Endothelial cell of umbilical vein (primary cell): ENCODE measurements at regions not wholly inside any gene's neighbourhood (a gene's known extent, or its start where the extent isn't known, plus 50 kb on each side); places are given as distances from the start of the nearest gene placed in this dataset.

Source experiments
- BruUV-seq: library from RNA; stranded (reverse); fragments of 400-500 nt; replicated peaks from 2 replicates; lab custom pipeline; 2021; lab: Mats Ljungman, UMichigan
- CTCF ChIA-PET: fragments of 300-600, 350-600 bp; sonication (Branson Sonifier 250); formaldehyde crosslinking; loops from one replicate; lab custom pipeline; 2021; ENCODE audit warnings: antibody characterized with exemption, inconsistent platforms; lab: Charles Lee
- POLR2A ChIA-PET: fragments of 300-600, 350-600 bp; sonication (Branson Sonifier 250); formaldehyde crosslinking; loops from one replicate; lab custom pipeline; 2021; ENCODE audit warnings: antibody characterized with exemption, inconsistent platforms; lab: Charles Lee
- DNase-seq: peaks from one replicate; pipeline ENCODE4 v3.0.0-alpha.2; 2011; ENCODE audit warnings: low read depth, low spot score
- FAIRE-seq: peaks from 2 replicates; lab custom pipeline; 2011; peaks lifted over from hg19 to GRCh38; lab: Jason Lieb, UNC
- H2AFZ ChIP-seq: 2 replicates; pipeline ENCODE4 v1.6.0; 2012; ENCODE audit warnings: low read depth, low read length, control low read depth, inconsistent platforms
- H3K27ac ChIP-seq: 2 replicates; pipeline ENCODE4 v1.5.1; 2011; ENCODE audit warnings: low read depth, mild to moderate bottlenecking, control low read depth, low read length, moderate library complexity; ENCODE audit not compliant: insufficient read depth
- H3K27me3 ChIP-seq, 2 experiments: 2 replicates each; pipeline versions ENCODE4 v1.6.0 to v1.6.1; 2011; ENCODE audit warnings: low read length in 2 of 2, mixed read lengths in 1 of 2; ENCODE audit not compliant: control insufficient read depth in 2 of 2, insufficient read depth in 2 of 2
- H3K36me3 ChIP-seq, 2 experiments: 2 replicates in 1 of 2; 3 replicates in 1 of 2; pipeline ENCODE4 v1.5.1; 2011; ENCODE audit warnings: low read length in 2 of 2, mild to moderate bottlenecking in 1 of 2, moderate library complexity in 1 of 2; ENCODE audit not compliant: control insufficient read depth in 2 of 2, insufficient read depth in 2 of 2; ENCODE audit errors: extremely low read depth in 1 of 2
- H3K4me1 ChIP-seq: 3 replicates; pipeline ENCODE4 v1.5.1; 2011; ENCODE audit warnings: mild to moderate bottlenecking, low read length; ENCODE audit not compliant: control insufficient read depth, insufficient read depth; ENCODE audit errors: extremely low read depth
- H3K4me2 ChIP-seq: 2 replicates; pipeline ENCODE4 v1.6.1; 2011; ENCODE audit warnings: low read length, control low read depth, mixed read lengths; ENCODE audit not compliant: insufficient read depth
- H3K4me3 ChIP-seq, 3 experiments: fragments of 200-600 bp in 1 of 3; sonication (generic), shearing (Covaris generic) in 1 of 3; replicated peaks in 1 of 3; 2 replicates each; pipeline ENCODE4 v1.5.1; 2011 to 2016; ENCODE audit warnings: control low read depth in 3 of 3, low read length in 3 of 3, mild to moderate bottlenecking in 2 of 3, inconsistent platforms in 1 of 3, low read depth in 1 of 3, moderate library complexity in 1 of 3; ENCODE audit not compliant: insufficient read depth in 1 of 3
- H3K79me2 ChIP-seq: 2 replicates; pipeline ENCODE4 v1.6.0; 2012; ENCODE audit warnings: low read length, inconsistent platforms; ENCODE audit not compliant: control insufficient read depth, insufficient read depth
- H3K9ac ChIP-seq: replicated peaks from 2 replicates; pipeline ENCODE3; 2011; ENCODE audit warnings: low read length, control low read depth; ENCODE audit not compliant: insufficient read depth; ENCODE audit errors: extremely low read depth
- H3K9me1 ChIP-seq: replicated peaks from 3 replicates; pipeline ENCODE4 v1.6.0; 2011; ENCODE audit warnings: mild to moderate bottlenecking, low read length; ENCODE audit not compliant: control insufficient read depth, insufficient read depth; ENCODE audit errors: extremely low read depth
- H3K9me3 ChIP-seq: replicated peaks from 2 replicates; pipeline ENCODE4 v1.5.1; 2012; ENCODE audit warnings: low read length, inconsistent platforms; ENCODE audit not compliant: control insufficient read depth, insufficient read depth
- H4K20me1 ChIP-seq: replicated peaks from 2 replicates; pipeline ENCODE3; 2011; ENCODE audit warnings: mild to moderate bottlenecking, low read length; ENCODE audit not compliant: control insufficient read depth, insufficient read depth; ENCODE audit errors: extremely low read depth
- CTCF ChIP-seq, 2 donors: IDR thresholded peaks; 1 replicate in 1 of 2; 2 replicates in 1 of 2; pipeline ENCODE4 v1.5.1; 2011; ENCODE audit warnings: low read length in 2 of 2, mild to moderate bottlenecking in 2 of 2, moderate library complexity in 2 of 2, control low read depth in 1 of 2, inconsistent platforms in 1 of 2, low read depth in 1 of 2; ENCODE audit not compliant: insufficient read depth in 1 of 2; ENCODE audit errors: extremely low read depth in 1 of 2
- EZH2 ChIP-seq: IDR thresholded peaks from 2 replicates; pipeline ENCODE4 v1.6.1; 2012; ENCODE audit warnings: borderline replicate concordance, low read depth, mild to moderate bottlenecking, moderate library complexity, low read length, inconsistent platforms; ENCODE audit not compliant: severe bottlenecking
- FOS ChIP-seq: IDR thresholded peaks from 2 replicates; pipeline ENCODE4 v1.6.1; 2011; ENCODE audit warnings: mild to moderate bottlenecking, low read length, moderate library complexity, borderline replicate concordance; ENCODE audit not compliant: insufficient read depth
- GATA2 ChIP-seq: IDR thresholded peaks from 2 replicates; pipeline ENCODE4 v1.7.0; 2011; ENCODE audit warnings: low read depth, mild to moderate bottlenecking, moderate library complexity, mixed read lengths, low read length; ENCODE audit not compliant: insufficient read length, insufficient read depth
- JUN ChIP-seq: IDR thresholded peaks from 2 replicates; pipeline ENCODE4 v1.6.1; 2011; ENCODE audit warnings: borderline replicate concordance, low read depth; ENCODE audit not compliant: insufficient read length, insufficient read depth
- MAX ChIP-seq: IDR thresholded peaks from 2 replicates; pipeline ENCODE4 v1.6.1; 2011; ENCODE audit not compliant: insufficient read depth, insufficient read length
- MYC ChIP-seq: IDR thresholded peaks from one replicate; pipeline ENCODE4 v1.6.1; 2011; ENCODE audit warnings: mild to moderate bottlenecking, low read depth, low read length
- POLR2A ChIP-seq: IDR thresholded peaks from 2 replicates; pipeline ENCODE4 v1.6.1; 2012; ENCODE audit warnings: low read depth, mild to moderate bottlenecking, control low read depth, low read length
- POLR2AphosphoS5 ChIP-seq: IDR thresholded peaks from 2 replicates; pipeline ENCODE4 v1.6.1; 2012; ENCODE audit warnings: low read depth, mild to moderate bottlenecking, control low read depth, low read length, moderate library complexity; ENCODE audit not compliant: insufficient read depth
- dilution Hi-C: fragments of 300-500 bp; cut with MboI; formaldehyde crosslinking; loops from one replicate; pipeline ENCODE4 v1.15.0; 2019; ENCODE audit warnings: low sequenced_read_pairs; ENCODE audit not compliant: extremely low pct_ligation_motif_present
- intact Hi-C: fragments of 100-400 bp; cut with micrococcal nuclease; formaldehyde crosslinking; loops from one replicate; pipeline ENCODE4 v1.10.0; 2022

- intact Hi-C loops (loop anchor here (5.0 kb wide), 1 partner anchor 307 kb away; no protein-coding TSS in a partner anchor), dilution Hi-C loops (no loop called here)
- DNase-seq (no peak), FAIRE-seq (no peak)
- Histone ChIP-seq H3K9me3 (no peaks in the 10 kb centered on the region), H3K79me2 (no peaks in the 10 kb centered on the region), H2AFZ (no peak overlapping the region), H4K20me1 (no peaks in the 10 kb centered on the region), H3K36me3 (no peaks in the 10 kb centered on the region), H3K27me3 (peaks cover 0 to 6% of the 10 kb centered on the region in 2 experiments), H3K4me3 (no peak overlapping the region), H3K9ac (no peak overlapping the region), H3K9me1 (no peaks in the 10 kb centered on the region), H3K4me1 (no peaks in the 10 kb centered on the region), H3K27ac (no peak overlapping the region), H3K4me2 (no peak overlapping the region)
- ChIA-PET POLR2A (no interaction called here), CTCF (interaction anchor here (0.8 to 6.3 kb wide), 3 partner anchors 293 to 855 kb away, joined by 3 to 119 read pairs (median 6); no protein-coding TSS in a partner anchor)
- no TSS peak for BruUV-seq
- no peak for TF ChIP-seq POLR2A
- no peak for TF ChIP-seq MAX
- no peak for TF ChIP-seq EZH2
- TF ChIP-seq CTCF (IDR thresholded peaks at IDR 0.05; ENCODE audit: extremely low read depth in 1 of 2, insufficient read depth in 1 of 2, low read depth in 1 of 2, low read length in 2 of 2), result no peak
- TF ChIP-seq FOS, result no peak
- no peak for TF ChIP-seq GATA2
- no peak for TF ChIP-seq POLR2AphosphoS5
- TF ChIP-seq JUN, result no peak
- no peak for TF ChIP-seq MYC
These were observed 146.4 kb upstream of the UBASH3B start for GRCh38 chr11:122509091-122509490.
